ENCODE measurements at regions not wholly inside any gene's neighbourhood (a gene's known extent, or its start where the extent isn't known, plus 50 kb on each side); places are given as distances from the start of the nearest gene placed in this dataset.
"Not testable (repeated sequence)": the region's sequence is repeated elsewhere in the genome, so short reads cannot be mapped to it uniquely, and the experiment has no call there.

DNA sequence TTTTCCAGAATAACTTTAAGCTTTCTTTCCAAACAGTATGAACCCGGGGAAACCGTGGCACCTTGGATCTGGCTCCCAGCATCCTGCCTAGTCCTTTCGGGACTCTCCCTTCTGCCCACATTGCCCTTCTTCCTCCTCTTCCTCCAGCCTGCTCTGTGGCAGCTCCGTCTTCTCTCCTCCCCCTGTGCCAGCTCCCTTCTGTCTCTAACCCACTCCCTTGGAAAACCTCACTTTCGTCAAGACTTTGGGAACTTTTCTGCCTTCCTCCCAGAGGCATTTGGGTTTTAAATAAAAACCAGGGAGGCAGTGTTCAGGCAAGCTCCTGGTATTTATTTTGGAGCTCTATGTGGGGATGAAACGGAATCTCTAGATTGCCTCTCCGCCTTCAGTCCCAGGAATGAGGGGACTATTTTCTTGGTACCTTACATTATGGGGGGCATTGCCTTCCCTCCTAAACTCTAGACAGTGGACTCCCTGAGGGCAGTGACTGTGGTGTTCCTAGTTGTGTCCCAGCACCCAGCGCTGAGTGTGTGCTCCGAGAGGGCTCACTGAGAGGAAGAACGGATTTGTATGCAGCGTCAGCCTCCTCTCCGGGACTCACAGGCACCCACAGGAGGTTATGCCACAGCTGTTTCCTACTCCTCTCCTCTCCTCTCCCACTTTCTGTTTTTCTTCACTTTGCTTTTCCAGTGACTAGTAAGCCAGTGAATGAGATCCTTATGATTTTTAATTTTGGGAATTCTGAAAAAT is 105.4 kb upstream of the MRPS22 start:
- no peak for DNase-seq (ENCODE audit: low read depth)

DNA sequence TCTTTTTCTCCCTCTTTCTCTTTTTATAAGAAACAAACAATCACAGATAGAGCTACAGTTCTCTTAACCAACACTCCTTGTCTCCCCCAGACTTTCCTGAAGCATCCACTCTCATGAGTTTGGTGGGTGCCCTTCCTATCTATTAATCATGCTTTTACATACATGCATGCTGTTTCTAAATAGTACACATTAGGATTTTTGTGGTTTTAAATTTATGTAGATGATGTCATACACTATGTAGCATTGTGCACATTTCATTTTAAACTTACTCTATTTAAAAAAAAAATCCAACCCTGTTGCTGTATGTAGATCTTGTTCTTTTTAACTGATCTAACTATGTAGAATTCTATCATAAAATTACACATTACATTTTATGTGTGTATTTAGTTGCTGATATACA is 104.3 kb upstream of the MRPS22 start:
- DNase-seq (ENCODE audit: low read depth), result no peak

DNA sequence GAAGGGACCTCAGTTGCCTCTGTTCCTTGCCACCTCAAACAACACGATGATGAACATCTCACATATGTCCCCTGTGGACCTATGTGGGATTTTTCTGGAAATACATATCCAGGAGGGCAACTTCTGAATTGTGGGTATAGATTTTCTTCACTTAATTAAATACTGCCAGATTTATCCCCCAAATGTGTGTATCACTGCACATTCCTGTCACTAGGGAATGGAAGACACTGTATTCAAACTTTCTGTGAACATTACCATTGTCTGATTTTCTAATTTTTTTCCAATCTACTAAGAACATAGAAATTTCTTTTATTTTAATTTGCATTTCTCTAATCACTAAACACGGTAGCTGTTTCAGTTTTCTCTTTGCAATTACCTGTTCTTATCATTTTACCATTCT is 102.0 kb upstream of the MRPS22 start:
- no peak for DNase-seq (ENCODE audit: low read depth)

DNA sequence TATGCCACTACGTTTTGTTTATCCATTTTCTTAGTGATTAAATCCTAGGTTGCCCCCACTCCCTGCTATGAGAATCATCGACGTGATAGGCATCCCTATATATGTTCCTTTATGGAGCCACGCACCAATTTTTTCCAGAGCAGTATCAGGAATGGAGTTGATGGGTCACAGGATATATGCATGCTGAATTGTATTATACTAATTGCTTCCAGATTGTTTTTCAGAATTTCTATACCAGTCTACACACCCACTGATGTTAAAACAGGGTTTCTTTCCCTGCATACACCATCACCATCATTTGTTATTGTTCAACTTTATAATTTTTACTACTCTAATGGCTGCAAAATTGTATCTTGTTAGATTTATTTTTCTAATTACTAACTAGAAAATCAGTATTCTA is 100.1 kb upstream of the MRPS22 start:
- DNase-seq (ENCODE audit: low read depth), result no peak

DNA sequence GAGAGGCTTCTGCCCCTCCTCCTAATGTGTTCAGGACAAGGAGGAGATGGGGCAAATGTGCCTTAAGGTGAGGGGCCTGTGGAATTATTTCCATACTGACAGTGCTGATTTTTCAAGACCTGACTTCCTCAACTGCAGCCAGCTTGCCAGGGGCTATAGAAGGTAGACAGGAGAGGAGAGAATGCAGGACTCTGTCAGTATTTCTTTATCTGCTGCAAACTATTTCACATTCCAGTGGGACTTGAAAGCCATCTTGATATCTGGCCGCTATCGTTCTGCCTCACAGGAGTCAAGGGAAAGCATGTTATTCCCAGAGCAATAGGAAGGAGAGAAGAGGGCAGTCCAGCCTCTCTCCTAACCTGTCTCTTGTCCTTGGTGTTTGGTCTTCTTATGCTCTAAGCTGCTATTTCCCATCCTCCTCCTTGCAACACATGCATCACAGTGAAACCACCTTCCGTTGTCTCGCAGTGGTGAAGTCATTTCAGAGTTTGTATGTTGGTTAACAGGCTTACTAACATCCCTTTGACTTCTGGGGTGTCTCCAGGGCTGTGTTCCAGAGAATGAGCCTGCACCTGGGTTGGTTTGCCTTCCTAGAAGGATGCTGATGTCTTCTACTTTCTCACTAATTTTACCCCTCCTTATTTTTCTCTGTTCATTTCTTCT is 95.1 kb upstream of the MRPS22 start:
- no peak for DNase-seq (ENCODE audit: low read depth)

- DNase-seq (ENCODE audit: low read depth), result no peak
Measured at GRCh38 chr3:139251529-139251928, 92.3 kb upstream of the MRPS22 start.

GRCh38 chr3:139252719-139253118 is 91.1 kb upstream of the MRPS22 start:
- DNase-seq (ENCODE audit: low read depth), result no peak

GRCh38 chr3:139258276-139258675 is 85.5 kb upstream of the MRPS22 start:
- DNase-seq (ENCODE audit: low read depth), result no peak

GRCh38 chr3:139259398-139259797 is 84.4 kb upstream of the MRPS22 start:
- no peak for DNase-seq (ENCODE audit: low read depth)

GRCh38 chr3:139260041-139260486 is 83.8 kb upstream of the MRPS22 start:
- DNase-seq (ENCODE audit: low read depth), result no peak

DNA sequence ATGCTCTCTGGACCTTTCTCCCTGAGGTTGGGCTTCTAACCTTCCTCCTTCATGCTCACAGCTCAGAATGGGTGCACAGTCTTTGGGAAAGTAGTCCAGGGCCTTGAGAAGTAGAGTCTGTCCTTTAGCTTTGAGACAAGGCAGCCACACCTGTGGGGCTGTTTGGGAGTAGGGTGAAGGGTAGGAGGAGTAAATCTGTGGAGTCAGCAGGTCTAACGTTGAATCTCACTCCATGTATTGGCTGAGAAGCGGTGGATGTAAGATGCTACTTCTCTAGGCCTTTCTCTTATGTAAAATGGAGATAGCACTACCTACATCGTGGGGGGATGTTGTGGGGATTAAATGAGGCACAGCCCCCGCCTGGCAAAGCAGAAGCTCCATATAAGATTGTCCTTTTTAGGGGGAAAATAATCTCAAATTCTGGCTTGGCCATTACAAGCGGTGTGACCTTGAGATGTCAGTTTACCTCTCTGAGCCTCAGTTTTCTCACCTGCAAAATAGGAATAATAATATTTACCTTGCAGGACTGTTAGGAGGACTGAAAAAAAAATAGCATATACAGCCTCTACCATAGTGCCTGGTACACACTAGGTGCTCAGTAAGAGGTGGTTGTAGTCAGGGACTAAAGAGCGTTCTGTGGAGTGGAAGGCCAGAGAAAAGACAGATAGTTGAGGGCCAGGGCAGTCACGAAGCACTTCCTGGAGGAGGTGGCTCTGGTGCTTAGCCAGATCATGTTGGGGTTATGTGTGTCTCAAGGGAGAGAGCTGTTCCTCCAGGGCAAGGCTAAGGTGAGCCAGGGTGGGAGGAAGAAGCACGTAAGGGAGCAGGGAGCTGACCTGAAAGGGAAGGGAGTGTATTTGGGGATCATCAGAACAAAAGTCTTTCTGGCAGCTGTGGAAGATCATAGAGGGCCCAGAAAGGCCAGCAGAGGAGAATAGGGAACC is 82.8 kb upstream of the MRPS22 start:
- DNase-seq (ENCODE audit: low read depth), result no peak

GRCh38 chr3:139261754-139262586 is 81.8 kb upstream of the MRPS22 start:
- no peak for DNase-seq (ENCODE audit: low read depth)

GRCh38 chr3:139263798-139264197 is 80.0 kb upstream of the MRPS22 start:
- DNase-seq (ENCODE audit: low read depth), result no peak

- no peak for DNase-seq (ENCODE audit: low read depth)
Measured at GRCh38 chr3:139264375-139264774, 79.4 kb upstream of the MRPS22 start.

DNA sequence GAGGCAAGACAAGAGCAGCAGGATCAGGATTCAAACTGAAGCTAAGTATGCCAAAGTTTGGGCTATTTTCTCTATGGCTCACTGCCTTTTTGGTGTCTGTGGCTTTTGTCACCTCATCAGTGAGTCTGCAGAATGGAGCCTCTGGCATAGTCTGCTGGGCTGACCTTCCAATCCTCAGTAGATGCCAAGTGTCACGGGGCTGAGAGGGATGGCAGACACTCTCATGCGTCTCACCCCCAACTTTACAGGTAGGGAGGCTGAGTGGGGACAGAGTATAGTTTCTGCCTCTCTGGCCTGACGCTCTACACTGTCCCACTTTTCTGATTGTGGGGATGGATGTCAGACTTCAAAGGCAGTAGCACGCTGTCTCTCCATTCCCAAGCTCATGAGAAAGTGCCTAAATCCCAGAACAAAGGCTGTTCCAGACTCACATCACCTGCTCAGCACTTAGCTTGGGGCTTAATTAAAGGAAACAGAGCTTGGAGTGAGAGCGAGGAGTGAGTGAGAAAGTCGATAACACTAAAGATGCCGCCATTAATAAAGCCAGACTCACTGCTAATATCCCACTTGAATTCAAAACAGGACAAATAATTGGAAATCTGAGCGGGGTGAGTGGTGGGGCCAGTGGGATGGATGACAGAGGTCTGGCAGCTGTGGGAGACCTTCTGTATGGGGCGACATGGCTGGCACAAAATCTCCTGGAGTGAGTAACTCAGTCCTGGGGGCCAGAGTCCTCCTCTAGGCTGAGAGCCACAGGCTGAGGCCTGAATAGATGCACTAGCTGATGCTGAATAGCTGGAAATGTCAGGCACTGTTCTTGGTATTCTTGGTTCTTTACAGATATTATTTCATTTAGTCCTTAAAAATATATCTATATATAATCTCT is 78.4 kb upstream of the MRPS22 start:
- DNase-seq (ENCODE audit: low read depth), result no peak

GRCh38 chr3:139267300-139268246 is 76.2 kb upstream of the MRPS22 start:
- DNase-seq (ENCODE audit: low read depth), result no peak

DNA sequence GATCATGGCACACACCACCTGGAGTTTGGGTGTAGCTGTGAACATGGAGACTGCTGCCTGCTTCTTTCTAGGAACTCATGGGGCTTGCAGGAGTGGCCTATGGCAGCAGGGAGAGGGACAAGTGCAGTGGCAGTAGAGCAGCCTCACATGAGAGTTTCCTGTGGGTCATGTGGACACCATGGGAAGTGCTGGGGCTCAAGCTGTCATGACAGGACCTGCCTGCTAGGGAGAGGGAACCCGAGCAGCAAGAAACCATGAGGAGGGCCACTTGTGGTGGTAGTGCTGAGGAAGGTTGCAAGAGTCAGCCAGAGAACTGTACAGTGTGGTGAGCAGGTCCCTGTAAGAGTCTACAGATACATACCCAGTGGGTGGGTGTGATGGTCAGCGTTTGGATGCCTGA is 73.8 kb upstream of the MRPS22 start:
- DNase-seq (ENCODE audit: low read depth), result no peak

DNA sequence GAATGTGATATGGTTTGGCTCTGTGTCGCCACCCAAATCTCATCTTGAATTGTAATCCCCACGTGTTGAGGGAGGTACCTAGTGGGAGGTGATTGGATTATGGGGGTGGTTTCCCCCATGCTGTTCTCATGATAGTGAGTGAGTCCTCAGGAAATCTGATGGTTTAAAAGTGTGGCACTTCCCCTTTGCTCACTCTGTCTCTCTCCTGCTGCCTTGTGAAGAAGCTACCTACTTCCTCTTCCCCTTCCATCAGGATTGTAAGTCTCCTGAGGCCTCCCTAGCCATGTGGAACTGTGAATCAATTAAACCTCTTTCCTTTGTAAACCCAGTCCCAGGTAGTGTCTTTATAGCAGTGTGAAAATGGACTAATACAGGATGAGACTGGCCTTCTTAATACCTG is 73.2 kb upstream of the MRPS22 start:
- not testable (repeated sequence) for DNase-seq (ENCODE audit: low read depth)

GRCh38 chr3:139280027-139280671 is 63.7 kb upstream of the MRPS22 start:
- no peak for DNase-seq (ENCODE audit: low read depth)

Data from stimulated activated CD8-positive, alpha-beta memory T cell treated with anti-CD3 and anti-CD28 coated beads, Interleukin-4, amount 100 ng/mL, for 24 hours (primary cell).